BE2C (cell line): ENCODE measurements at regions not wholly inside any gene's neighbourhood (a gene's known extent, or its start where the extent isn't known, plus 50 kb on each side); places are given as distances from the start of the nearest gene placed in this dataset.

Source experiments
- DNase-seq: peaks from one replicate; pipeline ENCODE4 v3.0.0-alpha.2; 2020
- H3K27me3 ChIP-seq: fragments of 250-450 bp; sonication (Bioruptor Pico); 2 replicates; pipeline ENCODE4 v1.5.1; 2020; ENCODE audit warnings: mild to moderate bottlenecking
- H3K36me3 ChIP-seq: fragments of 250-450 bp; sonication (Bioruptor Pico); 2 replicates; pipeline ENCODE4 v1.5.1; 2020; ENCODE audit warnings: mild to moderate bottlenecking
- H3K4me1 ChIP-seq: fragments of 250-450 bp; sonication (Bioruptor Pico); 2 replicates; pipeline ENCODE4 v1.5.1; 2020
- H3K4me3 ChIP-seq: 2 replicates; pipeline ENCODE4 v1.5.1; 2011; ENCODE audit warnings: low read depth, low read length
- H3K9me3 ChIP-seq: fragments of 250-450 bp; sonication (Bioruptor Pico); 2 replicates; pipeline ENCODE4 v1.5.1; 2020
- TF ChIP-seq, protein P1 (sequence below): IDR thresholded peaks from 2 replicates; pipeline ENCODE4 v1.5.1; 2012; ENCODE audit warnings: mild to moderate bottlenecking, low read depth, low read length

DNA sequence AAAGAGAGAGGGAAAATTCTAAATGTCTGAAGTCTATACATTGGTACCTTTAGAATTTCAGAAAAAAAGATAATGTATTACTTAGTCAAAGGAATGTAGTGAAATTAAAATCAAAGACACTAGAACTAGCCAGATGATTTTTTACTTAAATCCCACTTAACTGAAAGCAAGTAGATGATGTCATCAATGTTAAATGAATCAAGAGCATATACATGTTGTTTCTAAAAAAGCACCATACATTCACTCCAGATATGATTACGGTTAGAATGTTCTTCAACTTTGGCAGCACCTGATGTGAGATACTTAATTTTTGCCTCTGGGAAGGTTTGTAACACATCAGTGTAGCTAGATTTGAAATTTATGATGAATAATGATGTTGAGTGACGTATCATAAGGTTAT is 576.7 kb upstream of the CNTNAP2 start:
- no peak overlapping the region for H3K4me3 ChIP-seq
- TF ChIP-seq, protein P1, sequence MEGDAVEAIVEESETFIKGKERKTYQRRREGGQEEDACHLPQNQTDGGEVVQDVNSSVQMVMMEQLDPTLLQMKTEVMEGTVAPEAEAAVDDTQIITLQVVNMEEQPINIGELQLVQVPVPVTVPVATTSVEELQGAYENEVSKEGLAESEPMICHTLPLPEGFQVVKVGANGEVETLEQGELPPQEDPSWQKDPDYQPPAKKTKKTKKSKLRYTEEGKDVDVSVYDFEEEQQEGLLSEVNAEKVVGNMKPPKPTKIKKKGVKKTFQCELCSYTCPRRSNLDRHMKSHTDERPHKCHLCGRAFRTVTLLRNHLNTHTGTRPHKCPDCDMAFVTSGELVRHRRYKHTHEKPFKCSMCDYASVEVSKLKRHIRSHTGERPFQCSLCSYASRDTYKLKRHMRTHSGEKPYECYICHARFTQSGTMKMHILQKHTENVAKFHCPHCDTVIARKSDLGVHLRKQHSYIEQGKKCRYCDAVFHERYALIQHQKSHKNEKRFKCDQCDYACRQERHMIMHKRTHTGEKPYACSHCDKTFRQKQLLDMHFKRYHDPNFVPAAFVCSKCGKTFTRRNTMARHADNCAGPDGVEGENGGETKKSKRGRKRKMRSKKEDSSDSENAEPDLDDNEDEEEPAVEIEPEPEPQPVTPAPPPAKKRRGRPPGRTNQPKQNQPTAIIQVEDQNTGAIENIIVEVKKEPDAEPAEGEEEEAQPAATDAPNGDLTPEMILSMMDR, result no peak
- no peaks in the 10 kb centered on the region for H3K9me3 ChIP-seq
- no peaks in the 10 kb centered on the region for H3K36me3 ChIP-seq
- H3K27me3 ChIP-seq, result no peaks in the 10 kb centered on the region
- H3K4me1 ChIP-seq, result no peaks in the 10 kb centered on the region
- DNase-seq, result no peak

DNA sequence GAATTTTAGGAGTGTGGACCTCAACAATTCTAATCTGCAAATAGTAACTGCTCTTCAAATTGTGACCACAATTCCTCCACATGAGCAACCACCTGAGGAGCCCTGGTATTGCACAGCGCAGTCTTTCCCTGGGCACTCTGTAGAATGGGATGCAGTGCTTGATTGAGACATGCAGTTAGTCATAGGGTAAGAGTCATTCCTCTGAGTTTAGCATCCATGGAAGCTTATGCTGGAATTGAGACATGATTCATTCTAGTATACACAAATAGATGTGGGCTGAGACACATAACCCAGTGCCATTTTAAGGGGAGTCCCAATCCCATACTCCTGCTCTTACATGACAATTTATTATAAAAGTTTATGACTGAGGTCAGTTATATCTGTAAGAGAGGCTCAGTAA is 582.3 kb upstream of the CNTNAP2 start:
- H3K9me3 ChIP-seq, result no peaks in the 10 kb centered on the region; the same call in none of the 2 replicates
- TF ChIP-seq, protein P1, result no peak
- no peaks in the 10 kb centered on the region for H3K27me3 ChIP-seq
- H3K36me3 ChIP-seq, result no peaks in the 10 kb centered on the region
- no peak overlapping the region for H3K4me3 ChIP-seq
- DNase-seq, result no peak
- no peaks in the 10 kb centered on the region for H3K4me1 ChIP-seq

DNA sequence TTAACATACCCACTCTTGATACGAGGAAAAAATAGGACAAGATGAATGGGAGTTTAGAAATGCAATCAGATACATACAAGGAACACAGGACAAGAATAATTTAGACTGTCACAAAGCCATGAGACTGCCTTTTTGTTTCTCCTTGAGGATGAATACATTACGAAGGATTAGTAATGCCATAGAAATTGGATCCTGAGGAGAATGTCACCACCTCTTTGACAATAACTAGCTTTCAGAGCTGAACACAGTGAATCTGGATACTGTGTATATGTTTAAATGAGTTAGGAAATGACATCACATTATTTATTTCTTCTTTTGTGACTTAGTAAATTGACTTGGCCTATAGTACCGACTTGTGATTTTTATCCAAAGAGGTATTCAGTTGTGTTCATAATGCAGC is 596.3 kb upstream of the CNTNAP2 start:
- no peaks in the 10 kb centered on the region for H3K9me3 ChIP-seq
- no peak for DNase-seq
- H3K4me3 ChIP-seq, result no peak overlapping the region
- H3K4me1 ChIP-seq, result no peaks in the 10 kb centered on the region
- TF ChIP-seq, protein P1, result no peak
- H3K36me3 ChIP-seq, result no peaks in the 10 kb centered on the region
- no peaks in the 10 kb centered on the region for H3K27me3 ChIP-seq

GRCh38 chr7:145511004-145511403 is 605.6 kb upstream of the CNTNAP2 start:
- Histone ChIP-seq H3K4me1 (no peaks in the 10 kb centered on the region), H3K36me3 (no peaks in the 10 kb centered on the region), H3K4me3 (no peak overlapping the region), H3K27me3 (no peaks in the 10 kb centered on the region), H3K9me3 (no peaks in the 10 kb centered on the region; the same call in 1 of the 2 replicates)
- no peak for DNase-seq
- TF ChIP-seq, protein P1, result no peak

DNA sequence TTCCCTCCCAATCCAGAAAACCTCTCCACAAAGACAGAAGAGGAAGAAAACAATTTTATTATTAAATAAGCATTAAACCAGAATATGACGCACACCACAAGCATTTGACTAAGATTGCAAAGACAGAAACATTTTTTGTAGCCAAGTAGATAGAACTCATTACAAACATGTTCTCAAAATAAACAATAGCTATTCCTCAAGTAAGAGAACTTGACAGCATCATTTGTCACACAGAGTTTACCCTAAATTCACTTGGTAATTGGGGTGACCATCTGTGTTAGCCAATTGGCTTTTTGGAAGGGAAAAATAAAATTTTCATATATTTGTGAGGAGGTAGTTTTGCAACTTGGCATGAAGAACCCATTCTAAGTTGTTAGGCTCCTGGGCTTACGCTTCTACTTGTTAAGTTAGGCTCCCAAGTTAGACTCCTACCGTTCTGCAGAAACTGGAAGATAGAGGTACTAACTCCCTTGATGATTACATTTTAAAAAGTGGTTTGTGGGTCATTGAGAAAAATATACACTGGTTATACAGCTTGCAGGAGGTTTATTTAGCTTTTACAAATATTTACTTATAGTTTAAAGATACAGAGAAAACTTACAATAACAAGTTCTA is 618.6 kb upstream of the CNTNAP2 start:
- H3K4me3 ChIP-seq, result no peak overlapping the region
- H3K27me3 ChIP-seq, result no peaks in the 10 kb centered on the region
- no peaks in the 10 kb centered on the region for H3K4me1 ChIP-seq
- DNase-seq, result no peak
- H3K36me3 ChIP-seq, result no peaks in the 10 kb centered on the region
- peaks cover 2% of the 10 kb centered on the region; the same call in 1 of the 2 replicates for H3K9me3 ChIP-seq
- TF ChIP-seq, protein P1, result no peak

- no peak overlapping the region for H3K4me3 ChIP-seq
- H3K9me3 ChIP-seq, result peaks cover 2% of the 10 kb centered on the region
- H3K36me3 ChIP-seq, result no peaks in the 10 kb centered on the region
- no peaks in the 10 kb centered on the region for H3K27me3 ChIP-seq
- DNase-seq, result no peak
- TF ChIP-seq, protein P1, result no peak
- H3K4me1 ChIP-seq, result no peaks in the 10 kb centered on the region
Measured at GRCh38 chr7:145490356-145490755, 626.2 kb upstream of the CNTNAP2 start.
